ENCODE measurements at regions not wholly inside any gene's neighbourhood (a gene's known extent, or its start where the extent isn't known, plus 50 kb on each side); places are given as distances from the start of the nearest gene placed in this dataset.

GRCh38 chr5:174997688-174998087 lies 273.3 kb downstream of the MSX2 start:
- no peak for DNase-seq (ENCODE audit: low spot score)
- no peak for TF ChIP-seq CTCF (IDR thresholded peaks at IDR 0.05; ENCODE audit: borderline replicate concordance, control extremely low read depth, extremely low read depth, insufficient read depth, missing control alignments)
- in situ Hi-C loops (cut with MboI; ENCODE audit: low sequenced_read_pairs, unreplicated experiment) = no loop called here

GRCh38 chr5:174996941-174997340 lies 272.6 kb downstream of the MSX2 start:
- in situ Hi-C loops (cut with MboI; ENCODE audit: low sequenced_read_pairs, unreplicated experiment) = no loop called here
- no peak for TF ChIP-seq CTCF (IDR thresholded peaks at IDR 0.05; ENCODE audit: borderline replicate concordance, control extremely low read depth, extremely low read depth, insufficient read depth, missing control alignments)
- no peak for DNase-seq (ENCODE audit: low spot score)

GRCh38 chr5:174995827-174996226 lies 271.4 kb downstream of the MSX2 start:
- in situ Hi-C loops (cut with MboI; ENCODE audit: low sequenced_read_pairs, unreplicated experiment) = no loop called here
- TF ChIP-seq CTCF (IDR thresholded peaks at IDR 0.05; ENCODE audit: borderline replicate concordance, control extremely low read depth, extremely low read depth, insufficient read depth, missing control alignments) = no peak
- no peak for DNase-seq (ENCODE audit: low spot score)

GRCh38 chr5:174991847-174992246 lies 267.5 kb downstream of the MSX2 start:
- no peak for DNase-seq (ENCODE audit: low spot score)
- in situ Hi-C loops (cut with MboI; ENCODE audit: low sequenced_read_pairs, unreplicated experiment) = no loop called here
- TF ChIP-seq CTCF (IDR thresholded peaks at IDR 0.05; ENCODE audit: borderline replicate concordance, control extremely low read depth, extremely low read depth, insufficient read depth, missing control alignments) = no peak

- TF ChIP-seq CTCF (IDR thresholded peaks at IDR 0.05; ENCODE audit: borderline replicate concordance, control extremely low read depth, extremely low read depth, insufficient read depth, missing control alignments) = no peak
- in situ Hi-C loops (cut with MboI; ENCODE audit: low sequenced_read_pairs, unreplicated experiment) = no loop called here
- DNase-seq (ENCODE audit: low spot score) = no peak
Observed at GRCh38 chr5:174990909-174991308, 266.5 kb downstream of the MSX2 start.

GRCh38 chr5:174987443-174988012 lies 263.1 kb downstream of the MSX2 start:
- DNase-seq (ENCODE audit: low spot score) = no peak
- TF ChIP-seq CTCF (IDR thresholded peaks at IDR 0.05; ENCODE audit: borderline replicate concordance, control extremely low read depth, extremely low read depth, insufficient read depth, missing control alignments) = no peak
- in situ Hi-C loops (cut with MboI; ENCODE audit: low sequenced_read_pairs, unreplicated experiment) = no loop called here

- no peak for TF ChIP-seq CTCF (IDR thresholded peaks at IDR 0.05; ENCODE audit: borderline replicate concordance, control extremely low read depth, extremely low read depth, insufficient read depth, missing control alignments)
- in situ Hi-C loops (cut with MboI; ENCODE audit: low sequenced_read_pairs, unreplicated experiment) = no loop called here
- DNase-seq (ENCODE audit: low spot score) = no peak
Observed at GRCh38 chr5:174984863-174985262, 260.5 kb downstream of the MSX2 start.

Measured in GM13976 (cell line).